ENCODE measurements at regions not wholly inside any gene's neighbourhood (a gene's known extent, or its start where the extent isn't known, plus 50 kb on each side); places are given as distances from the start of the nearest gene placed in this dataset.

DNA sequence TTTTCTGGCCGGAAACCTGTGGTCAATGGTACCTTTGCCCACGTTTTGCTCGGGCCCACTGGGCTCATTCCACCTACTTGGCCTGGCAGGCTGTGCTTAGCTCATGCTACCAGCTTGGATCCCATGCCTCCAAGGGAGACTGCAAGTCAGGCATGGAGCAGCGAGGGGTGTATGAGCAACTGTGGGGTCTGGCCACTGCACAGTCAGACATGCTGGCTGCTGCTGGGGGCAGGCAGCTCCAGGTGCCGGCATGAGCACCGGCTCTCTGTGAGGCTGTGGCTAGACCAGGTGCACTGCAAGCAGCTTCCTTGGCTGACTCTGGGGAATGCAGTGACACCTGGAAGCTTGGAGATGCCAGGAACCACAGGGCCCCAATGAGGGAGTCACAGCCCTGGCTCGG, 161.1 kb upstream of the DUSP10 start:
- DNase-seq = no peak

DNA sequence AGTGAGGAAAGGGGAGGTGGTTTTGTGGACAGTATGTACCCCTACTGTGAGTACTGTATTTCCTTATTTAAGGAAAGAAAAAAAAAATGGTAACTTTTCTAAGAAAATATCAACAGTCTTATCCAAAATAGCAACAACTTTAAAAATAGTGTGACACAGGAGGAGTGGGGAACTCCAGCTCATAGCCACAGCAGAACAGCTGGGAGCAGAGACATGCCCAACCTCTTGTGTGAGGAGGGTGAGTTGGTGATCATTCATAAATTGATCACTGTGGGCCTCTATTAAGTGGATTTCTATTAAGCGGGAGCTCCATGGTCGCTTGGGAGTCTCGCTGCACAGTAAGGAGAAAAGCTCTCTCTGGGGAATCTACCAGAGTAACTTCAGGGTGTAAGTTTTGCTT, 158.8 kb upstream of the DUSP10 start:
- no peak for DNase-seq

- DNase-seq = no peak
Measured at GRCh38 chr1:221897321-221897721, 155.4 kb upstream of the DUSP10 start.

DNA sequence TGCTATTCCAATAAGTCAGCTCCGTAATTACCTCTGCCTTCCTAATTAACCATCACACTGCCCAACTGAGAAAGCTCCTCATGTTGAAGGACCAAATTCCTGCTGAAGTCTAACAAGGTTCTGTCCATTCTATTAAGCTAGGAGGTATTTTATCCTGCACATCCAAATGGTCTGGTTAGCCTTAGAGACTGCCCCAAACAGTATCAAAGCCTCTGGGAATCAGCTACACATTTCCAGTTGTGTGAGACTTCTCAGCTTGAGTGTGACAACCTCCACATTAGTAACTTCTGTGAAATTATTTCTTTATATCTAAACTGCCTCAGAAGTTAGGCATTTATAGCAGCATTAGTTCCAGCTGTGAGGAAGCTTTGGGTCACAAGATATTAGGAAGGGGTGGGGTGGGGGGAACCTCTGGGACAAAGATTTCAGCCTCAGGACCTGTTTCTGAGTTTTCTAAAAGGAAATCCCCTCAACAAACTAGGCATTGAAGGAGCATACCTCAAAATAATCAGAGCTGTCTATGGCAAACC, 150.5 kb upstream of the DUSP10 start:
- no peak for DNase-seq

GRCh38 chr1:221891708-221892107, 149.8 kb upstream of the DUSP10 start:
- no peak for DNase-seq

- no peak for DNase-seq
Measured at GRCh38 chr1:221888801-221889200, 146.9 kb upstream of the DUSP10 start.

DNA sequence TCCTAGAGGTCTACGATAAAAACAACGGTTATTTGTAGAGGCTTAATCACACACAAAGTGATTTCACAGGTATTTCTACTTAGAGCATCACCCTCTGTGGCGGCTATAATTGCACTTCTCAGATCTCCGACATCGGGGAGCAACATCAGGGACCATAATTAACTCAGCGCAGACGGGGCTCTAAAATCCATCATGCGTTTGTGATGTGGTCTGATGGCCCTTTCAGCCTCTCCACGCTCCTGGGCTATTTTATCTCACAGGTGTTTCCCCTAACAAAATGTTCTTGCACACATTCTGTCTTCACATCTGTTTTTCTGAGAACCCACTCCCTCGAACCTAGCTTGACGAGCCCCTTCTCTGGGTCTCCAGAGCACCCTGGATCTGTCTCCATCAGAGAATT, 146.3 kb upstream of the DUSP10 start:
- DNase-seq = no peak

DNA sequence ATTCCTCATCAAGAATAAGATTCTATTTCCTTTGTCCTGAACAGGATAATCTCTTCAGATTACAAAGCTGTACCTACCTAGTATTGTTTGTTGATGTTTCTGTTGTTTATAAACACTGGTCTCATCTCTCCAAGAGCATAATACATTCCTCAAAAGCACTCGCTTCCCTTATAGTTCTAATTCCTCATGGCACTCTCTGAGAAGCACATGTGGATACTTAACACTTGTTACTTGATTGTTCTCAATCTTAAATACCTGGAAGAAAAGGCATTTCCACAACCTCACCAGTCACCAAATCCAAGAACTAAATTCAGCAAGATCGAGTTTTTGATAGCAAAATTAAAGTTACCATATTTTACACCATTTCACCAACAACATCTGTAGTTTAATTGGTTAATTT, 145.9 kb upstream of the DUSP10 start:
- DNase-seq = no peak

DNA sequence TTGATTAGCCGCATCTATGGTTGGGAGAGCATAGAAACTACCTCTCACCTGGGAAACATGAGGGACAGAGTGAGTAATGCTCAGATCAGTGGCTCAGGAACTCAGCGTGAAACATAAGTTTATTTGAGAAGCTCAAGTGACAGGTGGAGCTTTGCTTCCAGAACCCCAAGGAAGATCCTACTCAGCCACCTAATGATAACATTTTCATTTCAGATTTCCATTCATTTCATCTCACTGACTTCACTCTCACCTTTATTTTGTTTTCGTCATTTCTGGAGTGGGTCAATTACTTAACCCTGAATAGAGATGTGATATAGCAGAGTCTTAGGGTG, 145.5 kb upstream of the DUSP10 start:
- DNase-seq = no peak

GRCh38 chr1:221886743-221887414, 145.0 kb upstream of the DUSP10 start:
- no peak for DNase-seq

DNA sequence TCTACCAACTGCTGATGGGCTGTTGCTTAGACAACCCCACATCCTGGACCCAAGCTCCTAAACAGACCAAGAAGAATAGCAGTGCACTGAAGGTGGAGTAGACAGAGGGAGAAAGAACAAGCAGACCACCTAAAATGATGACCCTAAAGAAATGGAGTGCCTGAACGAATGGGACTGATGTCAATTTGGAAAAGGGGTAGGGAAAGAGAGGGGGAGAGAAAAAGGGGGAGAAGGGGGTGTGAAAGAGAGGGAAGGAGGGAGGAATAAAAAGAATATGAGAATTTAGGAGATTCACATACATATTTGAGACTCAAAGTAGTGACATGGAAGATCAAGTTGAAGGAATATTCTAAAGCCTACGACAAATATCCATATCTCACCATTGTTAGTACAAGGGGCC, 144.4 kb upstream of the DUSP10 start:
- no peak for DNase-seq

- no peak for DNase-seq
Measured at GRCh38 chr1:221884821-221885220, 142.9 kb upstream of the DUSP10 start.

GRCh38 chr1:221881805-221882581, 140.1 kb upstream of the DUSP10 start:
- DNase-seq = no peak

GRCh38 chr1:221880182-221880581, 138.3 kb upstream of the DUSP10 start:
- no peak for DNase-seq

DNA sequence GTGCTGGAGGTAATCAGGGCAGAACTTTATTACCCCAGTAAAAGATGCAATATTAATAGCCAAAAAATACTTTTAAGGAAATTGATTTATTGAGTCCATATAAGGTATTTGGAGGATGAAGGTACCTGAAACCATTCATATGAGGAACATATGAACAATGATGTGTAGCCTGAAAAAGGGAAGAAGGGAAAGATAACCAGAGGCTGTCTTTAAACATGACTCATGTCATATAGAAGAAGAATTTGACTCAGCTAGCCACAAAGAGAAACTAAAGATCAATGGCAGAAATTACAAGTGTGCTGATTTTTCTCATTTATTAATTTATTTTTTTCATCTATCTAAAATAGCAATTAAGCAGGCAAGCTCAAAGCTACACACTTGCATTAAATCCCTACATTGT, 136.2 kb upstream of the DUSP10 start:
- no peak for DNase-seq

GRCh38 chr1:221877311-221877710, 135.4 kb upstream of the DUSP10 start:
- no peak for DNase-seq

- no peak for DNase-seq
Measured at GRCh38 chr1:221875004-221875330, 133.1 kb upstream of the DUSP10 start.

DNA sequence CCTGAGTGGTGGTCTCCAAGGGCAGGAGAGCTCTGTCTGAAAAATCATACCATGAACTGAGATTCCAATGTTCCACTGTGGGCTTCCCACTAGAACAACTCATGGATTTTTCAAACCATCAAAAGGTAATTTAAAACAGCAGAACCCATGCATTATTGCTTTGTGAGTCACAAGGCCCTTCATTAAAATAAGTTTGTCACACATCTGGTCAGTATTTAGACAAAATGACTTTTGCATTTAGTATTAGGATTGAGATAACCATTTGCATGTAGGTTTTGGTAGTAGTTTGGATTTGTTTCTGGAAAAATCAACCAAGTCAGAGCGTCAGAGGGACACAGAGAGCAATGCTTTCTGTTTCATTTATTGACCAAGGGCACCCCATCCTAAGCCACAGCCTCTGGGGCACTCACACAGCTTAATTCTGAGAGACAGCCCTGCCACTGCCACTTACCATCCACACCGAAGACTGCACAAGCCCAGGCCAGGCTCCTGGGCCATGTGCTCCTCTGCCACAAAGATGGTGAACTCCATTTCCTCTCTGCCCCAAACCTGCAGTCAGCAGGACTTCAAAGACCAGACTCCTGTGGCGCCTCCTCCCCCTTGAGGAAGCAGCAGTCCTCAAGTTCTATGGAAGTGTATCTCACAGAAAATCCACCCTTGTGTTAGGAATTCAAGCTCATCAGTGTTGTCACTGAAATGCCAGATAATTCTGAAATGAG, 132.6 kb upstream of the DUSP10 start:
- no peak for DNase-seq

DNA sequence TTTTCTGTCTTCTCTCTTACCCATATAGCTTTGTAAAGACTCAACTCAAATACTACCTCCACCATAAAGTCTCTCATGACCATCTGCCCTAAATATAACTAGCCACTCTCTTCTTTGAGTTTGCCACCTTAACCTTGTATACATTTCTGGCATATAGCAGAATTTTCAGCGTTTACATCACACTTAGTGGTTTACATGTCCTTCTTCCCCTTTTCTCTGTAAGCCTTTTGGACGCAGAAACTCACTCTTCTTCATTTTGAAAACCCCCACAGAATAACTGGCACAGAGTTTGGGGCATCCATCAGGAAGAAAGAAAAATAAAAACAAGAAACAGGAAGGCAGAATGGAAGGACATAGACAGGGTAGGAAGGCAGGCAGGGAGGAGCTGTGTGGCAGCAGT, 131.8 kb upstream of the DUSP10 start:
- DNase-seq = no peak

GRCh38 chr1:221871056-221871455, 129.2 kb upstream of the DUSP10 start:
- DNase-seq = no peak

DNA sequence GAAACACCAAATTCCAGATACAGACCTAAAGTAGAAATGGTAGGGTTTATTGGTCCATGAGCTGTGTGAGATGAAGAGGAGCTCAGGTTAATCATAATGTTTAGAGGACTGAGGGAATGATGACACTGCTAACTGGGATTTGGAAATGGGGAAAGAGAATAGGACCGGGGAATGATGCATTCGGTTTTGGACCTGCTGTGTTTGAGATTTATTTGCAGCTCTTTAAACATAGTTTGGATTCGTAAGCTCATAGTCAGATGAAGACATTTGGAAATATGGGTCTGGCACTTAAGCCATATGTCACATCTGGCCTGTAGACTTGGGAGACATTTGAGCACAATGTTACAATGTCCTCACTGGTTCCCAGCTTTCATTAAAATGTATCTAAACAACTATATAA, 127.9 kb upstream of the DUSP10 start:
- DNase-seq = no peak

DNA sequence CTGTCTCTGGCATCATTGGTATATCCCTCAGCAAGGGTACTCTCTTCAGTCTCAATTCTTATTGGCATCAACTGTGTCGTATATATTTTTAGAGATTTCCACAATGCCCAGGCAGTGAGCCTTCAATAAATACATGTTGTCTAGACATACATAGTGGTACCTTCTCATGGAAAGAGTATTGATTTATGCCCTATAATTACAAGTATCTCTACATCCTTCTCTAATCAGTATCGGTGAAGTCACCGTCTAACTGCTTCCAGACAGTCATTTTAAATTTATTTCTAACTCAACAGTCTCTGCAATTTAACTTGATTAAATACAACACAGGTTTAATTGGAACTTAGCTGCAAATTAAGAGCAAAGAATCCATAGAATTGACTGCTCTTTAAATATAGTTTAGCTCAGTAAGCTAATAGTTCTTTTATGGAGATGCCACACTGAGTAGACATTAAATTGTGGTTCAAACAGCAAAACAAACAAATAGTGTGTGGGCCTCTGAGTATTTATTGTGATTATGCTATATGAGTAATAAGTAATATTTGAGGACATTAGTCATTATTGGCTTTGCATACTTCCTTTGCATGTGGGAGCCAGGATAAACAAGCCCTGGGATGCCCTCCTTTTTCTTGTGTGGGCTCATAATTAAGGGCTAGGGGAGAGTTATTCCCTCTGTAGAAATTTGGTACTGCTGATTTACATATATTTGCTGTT, 126.9 kb upstream of the DUSP10 start:
- DNase-seq = no peak

DNA sequence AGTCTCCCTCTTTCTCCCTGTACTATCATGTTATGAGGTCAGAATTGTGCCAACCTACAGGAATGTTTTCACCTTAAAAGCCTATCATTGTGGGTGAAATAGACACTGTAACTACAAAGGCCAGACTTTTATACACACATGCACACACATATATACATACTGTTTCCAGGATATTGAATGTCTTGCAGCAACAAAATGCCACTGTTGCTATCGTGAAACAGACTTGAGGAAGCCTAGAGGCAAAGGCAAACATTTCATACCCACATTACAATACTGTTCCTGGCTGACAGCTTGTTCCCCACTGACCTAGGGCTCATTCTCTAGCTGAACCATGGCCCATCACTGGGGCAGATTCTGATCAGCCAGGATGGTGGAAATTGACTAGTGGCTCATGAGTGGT, 125.1 kb upstream of the DUSP10 start:
- DNase-seq = no peak
